HAP-1 (cell line): ENCODE measurements at regions not wholly inside any gene's neighbourhood (a gene's known extent, or its start where the extent isn't known, plus 50 kb on each side); places are given as distances from the start of the nearest gene placed in this dataset.
"Not testable (repeated sequence)": the region's sequence is repeated elsewhere in the genome, so short reads cannot be mapped to it uniquely, and the experiment has no call there.

Source experiments
- DNase-seq, 2 experiments: peaks; one replicate each; pipeline ENCODE4 v3.0.0-alpha.2; 2016 to 2020; ENCODE audit warnings: low spot score in 2 of 2
- H3K27me3 ChIP-seq: fragments of 250-450 bp; sonication (Bioruptor Pico); 2 replicates; pipeline ENCODE4 v1.5.1; 2020; ENCODE audit warnings: low read depth, mild to moderate bottlenecking, moderate library complexity
- H3K36me3 ChIP-seq: fragments of 250-450 bp; sonication (Bioruptor Pico); replicated peaks from 2 replicates; pipeline ENCODE4 v1.5.1; 2020; ENCODE audit warnings: mild to moderate bottlenecking
- H3K4me1 ChIP-seq: fragments of 250-450 bp; sonication (Bioruptor Pico); 2 replicates; pipeline ENCODE4 v1.5.1; 2020; ENCODE audit warnings: mild to moderate bottlenecking
- H3K4me3 ChIP-seq: fragments of 250-450 bp; sonication (Bioruptor Pico); 2 replicates; pipeline ENCODE4 v1.5.1; 2020; ENCODE audit warnings: mild to moderate bottlenecking, moderate library complexity
- H3K9me3 ChIP-seq: fragments of 250-450 bp; sonication (Bioruptor Pico); 2 replicates; pipeline ENCODE4 v1.5.1; 2020; ENCODE audit warnings: mild to moderate bottlenecking, moderate library complexity
- in situ Hi-C: fragments of 300-500 bp; cut with MboI; formaldehyde crosslinking; loops from 3 replicates; pipeline ENCODE4 v1.14.3; 2020; ENCODE audit warnings: low sequenced_read_pairs, inconsistent platforms, mixed read lengths

- Histone ChIP-seq H3K27me3 (no peaks in the 10 kb centered on the region), H3K36me3 (no peaks in the 10 kb centered on the region), H3K9me3 (no peaks in the 10 kb centered on the region), H3K4me3 (no peak overlapping the region), H3K4me1 (no peaks in the 10 kb centered on the region)
- DNase-seq = no peak
- in situ Hi-C loops = no loop called here
Observed at GRCh38 chr12:108441549-108441948, 73.5 kb upstream of the FICD start.

- Histone ChIP-seq H3K27me3 (no peaks in the 10 kb centered on the region), H3K9me3 (no peaks in the 10 kb centered on the region), H3K36me3 (no peaks in the 10 kb centered on the region), H3K4me3 (no peak overlapping the region), H3K4me1 (no peaks in the 10 kb centered on the region)
- in situ Hi-C loops = no loop called here
- no peak for DNase-seq
Observed at GRCh38 chr12:108440736-108441135, 74.3 kb upstream of the FICD start.

GRCh38 chr12:108438667-108439066 lies 76.4 kb upstream of the FICD start:
- DNase-seq = no peak
- Histone ChIP-seq H3K4me1 (no peaks in the 10 kb centered on the region), H3K27me3 (no peaks in the 10 kb centered on the region), H3K36me3 (no peaks in the 10 kb centered on the region), H3K9me3 (no peaks in the 10 kb centered on the region), H3K4me3 (no peak overlapping the region)
- in situ Hi-C loops = no loop called here

GRCh38 chr12:108432423-108433121 lies 82.5 kb upstream of the FICD start:
- no peak overlapping the region for H3K4me3 ChIP-seq
- no peaks in the 10 kb centered on the region for H3K9me3 ChIP-seq
- 0 out of 2 replicates have a peak, but pooled peaks cover 2% of the 10 kb centered on the region for H3K27me3 ChIP-seq
- no peak for DNase-seq
- H3K36me3 ChIP-seq = no peaks in the 10 kb centered on the region
- H3K4me1 ChIP-seq = no peaks in the 10 kb centered on the region
- in situ Hi-C loops = no loop called here

DNA sequence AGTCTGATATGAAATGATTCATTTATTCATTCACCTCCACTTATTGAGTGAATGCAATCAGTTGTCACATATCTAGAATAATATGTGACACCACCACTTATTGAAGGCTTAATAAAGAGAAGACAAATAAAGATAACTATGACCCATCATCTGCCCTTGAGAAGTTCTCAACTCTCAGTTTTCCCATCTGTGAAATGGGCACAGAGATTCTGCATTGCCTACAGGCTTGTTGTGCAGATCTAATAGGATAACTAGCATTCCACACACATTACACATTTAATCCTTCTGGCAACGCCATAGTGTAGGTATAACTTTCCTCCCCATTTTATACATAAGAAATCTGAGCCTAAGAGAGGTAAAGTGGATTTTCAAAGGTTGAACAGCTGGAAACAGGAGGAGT lies 84.2 kb upstream of the FICD start:
- Histone ChIP-seq H3K36me3 (no peaks in the 10 kb centered on the region), H3K9me3 (no peaks in the 10 kb centered on the region), H3K4me1 (no peaks in the 10 kb centered on the region), H3K27me3 (0 out of 2 replicates have a peak, but pooled peaks cover 2% of the 10 kb centered on the region), H3K4me3 (no peak overlapping the region)
- in situ Hi-C loops = no loop called here
- DNase-seq = no peak

DNA sequence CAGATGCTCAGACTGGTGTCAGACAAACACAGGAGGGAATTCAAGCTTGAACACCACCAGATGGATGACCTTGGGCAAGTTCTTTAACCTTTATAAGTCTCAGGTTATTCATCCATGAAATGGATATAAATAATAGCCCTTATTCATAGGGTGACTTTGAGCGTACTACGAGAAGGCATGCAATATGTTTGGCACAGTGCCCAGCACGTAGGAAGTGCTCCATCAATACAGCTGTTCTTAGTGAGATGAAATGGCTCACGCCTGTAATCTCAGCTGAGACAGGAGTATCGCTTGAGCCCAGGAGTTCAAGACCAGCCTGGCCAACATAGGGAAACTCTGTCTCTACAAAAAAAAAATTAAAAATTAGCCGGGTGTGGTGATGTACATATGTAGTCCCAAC lies 84.8 kb upstream of the FICD start:
- no peaks in the 10 kb centered on the region for H3K4me1 ChIP-seq
- no peaks in the 10 kb centered on the region for H3K9me3 ChIP-seq
- H3K27me3 ChIP-seq = 0 out of 2 replicates have a peak, but pooled peaks cover 2% of the 10 kb centered on the region
- no peak overlapping the region for H3K4me3 ChIP-seq
- DNase-seq = no peak
- no peaks in the 10 kb centered on the region for H3K36me3 ChIP-seq
- in situ Hi-C loops = no loop called here

DNA sequence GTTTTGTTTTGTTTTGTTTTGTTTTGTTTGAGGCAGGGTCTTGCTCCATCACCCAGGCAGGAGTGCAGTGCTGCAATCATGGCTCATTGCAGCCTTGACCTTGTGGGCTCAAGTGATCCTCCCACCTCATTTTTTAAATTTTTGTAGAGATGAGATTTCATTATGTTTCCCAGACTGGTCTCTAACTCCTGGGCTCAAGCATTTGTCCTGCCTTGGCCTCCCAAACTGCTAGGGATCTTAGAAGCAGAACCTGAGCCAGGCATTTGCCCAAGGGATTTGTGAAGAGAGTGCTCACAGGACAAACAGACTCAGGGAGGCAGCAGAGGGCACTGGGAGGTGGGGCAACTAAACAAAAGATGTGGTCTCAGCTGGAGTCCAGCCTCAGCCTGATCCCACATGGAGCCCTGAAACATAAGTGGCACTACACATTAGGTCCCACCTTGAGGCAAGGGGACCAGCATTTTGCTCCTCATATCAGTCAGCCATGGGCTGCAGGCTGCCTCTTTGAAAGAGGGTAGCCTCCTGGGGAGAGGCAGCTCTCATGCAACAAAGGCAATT lies 86.2 kb upstream of the CMKLR1 start:
- H3K4me1 ChIP-seq = no peaks in the 10 kb centered on the region
- DNase-seq = no peak
- H3K9me3 ChIP-seq = no peaks in the 10 kb centered on the region
- in situ Hi-C loops = no loop called here
- H3K4me3 ChIP-seq = no peak overlapping the region
- H3K36me3 ChIP-seq = no peaks in the 10 kb centered on the region
- H3K27me3 ChIP-seq = 0 out of 2 replicates have a peak, but pooled peaks cover 2% of the 10 kb centered on the region

- no peaks in the 10 kb centered on the region for H3K36me3 ChIP-seq
- in situ Hi-C loops = no loop called here
- H3K4me1 ChIP-seq = no peaks in the 10 kb centered on the region
- H3K27me3 ChIP-seq = 0 out of 2 replicates have a peak, but pooled peaks cover 2% of the 10 kb centered on the region
- no peaks in the 10 kb centered on the region for H3K9me3 ChIP-seq
- no peak for DNase-seq
- H3K4me3 ChIP-seq = no peak overlapping the region
Observed at GRCh38 chr12:108424816-108425215, 85.7 kb upstream of the CMKLR1 start.

GRCh38 chr12:108424026-108424425 lies 84.9 kb upstream of the CMKLR1 start:
- Histone ChIP-seq H3K27me3 (0 out of 2 replicates have a peak, but pooled peaks cover 2% of the 10 kb centered on the region), H3K4me3 (no peak overlapping the region), H3K36me3 (no peaks in the 10 kb centered on the region), H3K9me3 (no peaks in the 10 kb centered on the region), H3K4me1 (no peaks in the 10 kb centered on the region)
- no peak for DNase-seq
- in situ Hi-C loops = no loop called here

GRCh38 chr12:108423486-108423885 lies 84.4 kb upstream of the CMKLR1 start:
- in situ Hi-C loops = no loop called here
- H3K4me1 ChIP-seq = no peaks in the 10 kb centered on the region
- DNase-seq = no peak
- 0 out of 2 replicates have a peak, but pooled peaks cover 2% of the 10 kb centered on the region for H3K27me3 ChIP-seq
- H3K4me3 ChIP-seq = no peak overlapping the region
- H3K9me3 ChIP-seq = no peaks in the 10 kb centered on the region
- H3K36me3 ChIP-seq = no peaks in the 10 kb centered on the region

DNA sequence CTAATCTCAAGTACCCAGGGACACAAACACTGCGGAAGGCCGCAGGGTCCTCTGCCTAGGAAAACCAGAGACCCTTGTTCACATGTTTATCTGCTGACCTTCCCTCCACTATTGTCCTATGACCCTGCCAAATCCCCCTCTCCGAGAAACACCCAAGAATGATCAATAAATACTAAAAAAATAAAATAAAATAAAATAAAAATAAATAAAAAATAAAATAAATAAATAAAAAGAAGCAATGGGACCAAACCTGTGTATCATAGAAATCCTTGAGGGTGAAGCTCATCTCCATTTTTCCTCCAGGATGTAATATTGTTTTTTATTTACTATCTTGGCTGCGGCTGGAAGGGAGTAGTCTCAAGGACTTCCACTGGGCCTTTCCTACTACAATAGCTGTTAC lies 82.0 kb upstream of the CMKLR1 start:
- H3K4me3 ChIP-seq, H3K4me1 ChIP-seq, in situ Hi-C loops, H3K36me3 ChIP-seq, H3K27me3 ChIP-seq, DNase-seq, H3K9me3 ChIP-seq: not testable (repeated sequence)

- H3K4me1 ChIP-seq, H3K9me3 ChIP-seq, H3K36me3 ChIP-seq, in situ Hi-C loops, DNase-seq, H3K27me3 ChIP-seq, H3K4me3 ChIP-seq: not testable (repeated sequence)
Observed at GRCh38 chr12:108420421-108420820, 81.3 kb upstream of the CMKLR1 start.

- no peak overlapping the region for H3K4me3 ChIP-seq
- H3K27me3 ChIP-seq = no peaks in the 10 kb centered on the region
- in situ Hi-C loops = no loop called here
- H3K4me1 ChIP-seq = no peaks in the 10 kb centered on the region
- H3K36me3 ChIP-seq = no peaks in the 10 kb centered on the region
- no peak for DNase-seq
- H3K9me3 ChIP-seq = no peaks in the 10 kb centered on the region
Observed at GRCh38 chr12:108419949-108420348, 80.8 kb upstream of the CMKLR1 start.

DNA sequence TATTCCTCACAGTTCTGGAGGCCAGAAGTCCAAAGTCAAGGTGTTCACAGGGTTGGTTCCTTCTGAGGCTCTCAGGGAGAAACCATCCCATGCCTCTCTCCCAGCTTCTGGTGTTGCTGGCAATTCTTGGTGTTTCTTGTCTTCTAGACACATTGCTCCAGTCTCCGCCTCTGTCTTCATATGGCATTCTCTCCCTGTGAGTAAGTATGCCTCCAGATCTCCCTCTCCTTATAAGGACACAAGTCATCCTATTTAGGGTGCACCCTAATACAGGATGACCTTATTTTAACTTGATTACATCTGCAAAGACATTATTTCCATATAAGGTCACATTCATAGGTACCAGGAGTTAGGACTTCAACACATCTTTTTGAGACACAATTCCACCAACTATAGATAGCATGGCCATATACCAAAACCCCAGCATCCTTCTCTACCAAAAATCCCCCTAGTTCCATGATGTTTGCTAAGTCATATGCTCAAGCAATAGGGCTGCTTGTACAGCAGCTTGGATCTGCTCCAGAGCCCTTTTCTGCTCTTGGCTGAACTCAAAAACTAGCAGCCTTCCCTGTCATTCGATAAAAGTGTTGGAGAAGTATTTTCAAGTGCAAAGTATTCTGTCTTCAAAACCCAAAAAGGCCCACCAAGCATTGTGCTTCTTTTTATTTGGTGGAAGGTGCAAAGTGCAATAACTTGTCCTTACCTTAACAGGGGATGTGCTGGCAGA lies 79.2 kb upstream of the CMKLR1 start:
- no peaks in the 10 kb centered on the region for H3K4me1 ChIP-seq
- DNase-seq = no peak
- no peaks in the 10 kb centered on the region; the same call in 1 of the 2 replicates for H3K27me3 ChIP-seq
- in situ Hi-C loops = no loop called here
- no peaks in the 10 kb centered on the region for H3K36me3 ChIP-seq
- H3K4me3 ChIP-seq = no peak overlapping the region
- no peaks in the 10 kb centered on the region for H3K9me3 ChIP-seq
